Natural killer cell (primary cell): ENCODE measurements at regions not wholly inside any gene's neighbourhood (a gene's known extent, or its start where the extent isn't known, plus 50 kb on each side); places are given as distances from the start of the nearest gene placed in this dataset.

Experiments used
- ATAC-seq, 3 donors: fragments of 150-1000 bp in 2 of 3; fragments of 200-7000 bp in 1 of 3; cut with Tn5 transposase; 1 replicate in 1 of 3; 2 replicates in 2 of 3; pipeline ENCODE4 v1.10.0; 2021; ENCODE audit warnings: mild to moderate bottlenecking in 2 of 3, moderate library complexity in 2 of 3
- DNase-seq, 2 donors: peaks; one replicate each; pipeline versions ENCODE4 v3.0.0 to v3.0.0-alpha.2; 2013 to 2021; ENCODE audit warnings: mixed read lengths in 1 of 2
- H3K27ac ChIP-seq: one replicate; pipeline ENCODE4 v1.5.1; 2013; ENCODE audit warnings: mild to moderate bottlenecking, low read length
- H3K27me3 ChIP-seq: one replicate; pipeline ENCODE4 v1.6.1; 2013; ENCODE audit warnings: low read length; ENCODE audit not compliant: control insufficient read depth, insufficient read depth
- H3K36me3 ChIP-seq: one replicate; pipeline ENCODE4 v1.6.1; 2013; ENCODE audit warnings: low read length; ENCODE audit not compliant: control insufficient read depth, insufficient read depth
- H3K4me1 ChIP-seq: one replicate; pipeline ENCODE4 v1.6.1; 2013; ENCODE audit warnings: low read length; ENCODE audit not compliant: control insufficient read depth, insufficient read depth
- H3K4me3 ChIP-seq: one replicate; pipeline ENCODE4 v1.5.1; 2013; ENCODE audit warnings: low read length
- H3K9me3 ChIP-seq: one replicate; pipeline ENCODE4 v1.6.1; 2013; ENCODE audit warnings: low read length; ENCODE audit not compliant: control insufficient read depth, insufficient read depth
- H3K27ac Mint-ChIP-seq, 2 donors: one replicate each; pipeline ENCODE4 v1.8.0; 2022; ENCODE audit warnings: mild to moderate bottlenecking in 2 of 2, mixed read lengths in 2 of 2, moderate library complexity in 1 of 2
- H3K27me3 Mint-ChIP-seq, 2 donors: one replicate each; pipeline ENCODE4 v1.8.0; 2022; ENCODE audit warnings: low read depth in 2 of 2, mixed read lengths in 2 of 2
- H3K36me3 Mint-ChIP-seq: one replicate; pipeline ENCODE4 v1.8.0; 2022; ENCODE audit warnings: mixed read lengths
- H3K4me1 Mint-ChIP-seq, 2 donors: one replicate each; pipeline ENCODE4 v1.8.0; 2022; ENCODE audit warnings: mixed read lengths in 2 of 2
- H3K4me3 Mint-ChIP-seq: one replicate; pipeline ENCODE4 v1.8.0; 2022; ENCODE audit warnings: mild to moderate bottlenecking, moderate library complexity, mixed read lengths
- H3K9me3 Mint-ChIP-seq, 2 donors: one replicate each; pipeline ENCODE4 v1.8.0; 2022; ENCODE audit warnings: mixed read lengths in 2 of 2
- WGBS: methylation state at CpG from one replicate; pipeline ENCODE4 v1.1.7; 2013; ENCODE audit warnings: missing lambda C conversion rate; ENCODE audit not compliant: insufficient coverage; 5-methylcytosine and 5-hydroxymethylcytosine counted together
- intact Hi-C: fragments of 100-400 bp; cut with micrococcal nuclease; formaldehyde crosslinking; loops from one replicate; pipeline ENCODE4 v1.14.2; 2022
- TF ChIP-seq, protein P1 (sequence below): fragments of 200-600 bp; IDR thresholded peaks from one replicate; pipeline ENCODE4 v1.8.0; 2022; ENCODE audit warnings: antibody characterized with exemption

DNA sequence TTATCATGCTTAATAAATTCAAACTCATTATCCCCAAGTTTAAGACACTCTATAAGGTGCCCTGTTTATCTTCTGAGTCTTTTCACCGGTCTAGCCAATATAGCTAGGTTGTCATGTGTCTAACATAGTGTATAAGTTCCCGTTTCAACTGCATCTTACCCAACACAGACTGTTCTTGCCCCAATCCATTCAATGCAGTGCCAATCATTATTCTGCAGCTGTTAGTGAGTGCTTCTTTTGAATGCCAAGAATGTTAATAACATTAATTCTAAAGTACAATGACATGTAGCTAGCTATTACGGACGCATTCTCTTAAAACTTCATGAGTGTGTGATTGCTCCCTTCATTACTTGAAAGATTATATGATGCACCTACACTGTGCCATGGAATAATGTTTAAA, 646.4 kb upstream of the NR2F2 start:
- Mint-ChIP-seq H3K4me3 (no peak overlapping the region), H3K4me1 (no peaks in the 10 kb centered on the region), H3K27me3 (peaks cover 15 to 46% of the 10 kb centered on the region in 2 donors), H3K9me3 (no peaks in the 10 kb centered on the region), H3K27ac (no peak overlapping the region), H3K36me3 (no peaks in the 10 kb centered on the region)
- TF ChIP-seq, protein P1, sequence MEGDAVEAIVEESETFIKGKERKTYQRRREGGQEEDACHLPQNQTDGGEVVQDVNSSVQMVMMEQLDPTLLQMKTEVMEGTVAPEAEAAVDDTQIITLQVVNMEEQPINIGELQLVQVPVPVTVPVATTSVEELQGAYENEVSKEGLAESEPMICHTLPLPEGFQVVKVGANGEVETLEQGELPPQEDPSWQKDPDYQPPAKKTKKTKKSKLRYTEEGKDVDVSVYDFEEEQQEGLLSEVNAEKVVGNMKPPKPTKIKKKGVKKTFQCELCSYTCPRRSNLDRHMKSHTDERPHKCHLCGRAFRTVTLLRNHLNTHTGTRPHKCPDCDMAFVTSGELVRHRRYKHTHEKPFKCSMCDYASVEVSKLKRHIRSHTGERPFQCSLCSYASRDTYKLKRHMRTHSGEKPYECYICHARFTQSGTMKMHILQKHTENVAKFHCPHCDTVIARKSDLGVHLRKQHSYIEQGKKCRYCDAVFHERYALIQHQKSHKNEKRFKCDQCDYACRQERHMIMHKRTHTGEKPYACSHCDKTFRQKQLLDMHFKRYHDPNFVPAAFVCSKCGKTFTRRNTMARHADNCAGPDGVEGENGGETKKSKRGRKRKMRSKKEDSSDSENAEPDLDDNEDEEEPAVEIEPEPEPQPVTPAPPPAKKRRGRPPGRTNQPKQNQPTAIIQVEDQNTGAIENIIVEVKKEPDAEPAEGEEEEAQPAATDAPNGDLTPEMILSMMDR: no peak
- H3K4me1 ChIP-seq: no peaks in the 10 kb centered on the region
- ATAC-seq (no peak), DNase-seq (no peak)
- no peak overlapping the region for H3K4me3 ChIP-seq
- H3K27ac ChIP-seq: no peak overlapping the region
- 83% methylated on average over 1 of the region's 4 CpGs for WGBS
- no peaks in the 10 kb centered on the region for H3K9me3 ChIP-seq
- H3K36me3 ChIP-seq: no peaks in the 10 kb centered on the region
- H3K27me3 ChIP-seq: peaks cover 4% of the 10 kb centered on the region
- intact Hi-C loops: no loop called here

DNA sequence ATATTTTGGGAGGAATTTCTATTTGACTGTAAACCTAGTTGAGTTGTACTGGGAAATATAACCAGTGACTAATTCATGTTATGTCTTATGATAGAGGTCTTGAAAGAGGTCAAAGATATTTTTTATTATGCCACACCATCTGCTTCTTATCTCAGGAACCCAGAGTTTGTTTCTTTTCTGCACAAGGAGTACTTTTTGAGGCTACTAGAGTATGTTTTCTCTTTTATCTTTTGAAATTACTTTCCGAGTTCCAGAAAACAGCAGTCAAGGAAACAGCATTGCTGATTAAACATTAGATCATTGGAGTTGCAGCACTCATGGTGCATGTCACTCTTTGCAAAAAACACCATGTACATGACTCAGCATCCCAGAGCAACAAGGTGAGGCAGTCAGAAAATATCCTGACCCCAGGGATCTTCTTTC, 645.8 kb upstream of the NR2F2 start:
- intact Hi-C loops: no loop called here
- DNase-seq (no peak), ATAC-seq (no peak)
- Mint-ChIP-seq H3K27me3 (peaks cover 15 to 45% of the 10 kb centered on the region in 2 donors), H3K27ac (no peak overlapping the region), H3K4me1 (no peaks in the 10 kb centered on the region), H3K9me3 (no peaks in the 10 kb centered on the region), H3K4me3 (no peak overlapping the region), H3K36me3 (no peaks in the 10 kb centered on the region)
- Histone ChIP-seq H3K27me3 (peaks cover 4% of the 10 kb centered on the region), H3K27ac (no peak overlapping the region), H3K9me3 (no peaks in the 10 kb centered on the region), H3K4me3 (no peak overlapping the region), H3K36me3 (no peaks in the 10 kb centered on the region), H3K4me1 (no peaks in the 10 kb centered on the region)
- TF ChIP-seq, protein P1: no peak
- 80% methylated on average over 1 of the region's 1 CpG for WGBS

DNA sequence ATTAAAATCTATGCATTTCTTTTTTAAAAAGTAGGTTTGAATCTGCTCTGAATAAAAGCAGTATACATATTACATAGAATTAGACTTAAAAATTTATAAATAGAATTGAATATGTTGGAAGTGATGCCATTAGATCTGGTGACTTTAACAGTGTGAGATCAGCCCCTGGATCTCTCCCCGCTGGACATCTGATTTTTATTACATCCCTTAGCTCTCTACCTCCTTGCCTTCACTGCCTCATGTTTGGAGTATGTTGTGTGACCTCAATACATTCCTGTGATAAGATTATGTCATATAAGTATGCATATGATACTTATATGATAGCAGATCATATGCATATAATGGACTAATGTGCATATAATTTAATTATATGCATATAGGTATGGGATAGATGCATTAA, 643.4 kb upstream of the NR2F2 start:
- DNase-seq (no peak), ATAC-seq (no peak)
- no peaks in the 10 kb centered on the region for H3K36me3 ChIP-seq
- no peak overlapping the region for H3K27ac ChIP-seq
- H3K27ac Mint-ChIP-seq: no peak overlapping the region
- no peaks in the 10 kb centered on the region for H3K4me1 Mint-ChIP-seq
- H3K27me3 Mint-ChIP-seq: peaks cover 15 to 43% of the 10 kb centered on the region in 2 donors
- intact Hi-C loops: no loop called here
- no peaks in the 10 kb centered on the region for H3K4me1 ChIP-seq
- no peak overlapping the region for H3K4me3 Mint-ChIP-seq
- TF ChIP-seq, protein P1: no peak
- no peaks in the 10 kb centered on the region for H3K9me3 ChIP-seq
- peaks cover 4% of the 10 kb centered on the region for H3K27me3 ChIP-seq
- H3K4me3 ChIP-seq: no peak overlapping the region
- no peaks in the 10 kb centered on the region for H3K36me3 Mint-ChIP-seq
- WGBS: no CpG with 5 or more reads among the region's 1 CpG
- no peaks in the 10 kb centered on the region for H3K9me3 Mint-ChIP-seq

DNA sequence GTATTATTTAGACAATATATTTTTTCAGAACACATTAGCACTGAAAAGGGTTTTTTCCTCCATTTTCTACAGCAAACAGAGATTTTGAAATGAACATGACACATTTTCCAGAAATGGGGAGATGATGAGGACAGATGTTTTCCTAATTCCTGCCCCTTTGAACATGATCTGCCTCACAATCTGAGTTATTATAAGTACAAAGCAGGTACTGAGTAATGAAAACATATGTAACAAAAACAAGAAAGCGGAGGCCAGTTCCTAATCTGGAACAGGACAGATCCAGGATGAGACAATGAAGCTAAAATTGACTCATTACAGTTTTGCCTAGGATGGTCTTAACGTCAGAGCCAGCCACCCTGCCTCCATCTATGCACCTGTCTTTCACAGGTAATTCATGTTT, 642.8 kb upstream of the NR2F2 start:
- Histone ChIP-seq H3K4me1 (no peaks in the 10 kb centered on the region), H3K27me3 (peaks cover 4% of the 10 kb centered on the region), H3K4me3 (no peak overlapping the region), H3K36me3 (no peaks in the 10 kb centered on the region), H3K9me3 (no peaks in the 10 kb centered on the region), H3K27ac (no peak overlapping the region)
- Mint-ChIP-seq H3K4me1 (no peaks in the 10 kb centered on the region), H3K36me3 (no peaks in the 10 kb centered on the region), H3K27me3 (peaks cover 15 to 36% of the 10 kb centered on the region in 2 donors), H3K9me3 (no peaks in the 10 kb centered on the region), H3K27ac (no peak overlapping the region), H3K4me3 (no peak overlapping the region)
- ATAC-seq (no peak), DNase-seq (no peak)
- WGBS: 74% methylated on average over 2 of the region's 2 CpGs
- TF ChIP-seq, protein P1: no peak
- intact Hi-C loops: no loop called here
